ENCODE measurements at regions not wholly inside any gene's neighbourhood (a gene's known extent, or its start where the extent isn't known, plus 50 kb on each side); places are given as distances from the start of the nearest gene placed in this dataset.

- DNase-seq: no peak
These were observed 290.0 kb downstream of the CYP26B1 start for GRCh38 chr2:71857636-71858035.

- DNase-seq: peak in 1 of 2 donors; percentile 5
These were observed 290.7 kb downstream of the CYP26B1 start for GRCh38 chr2:71856773-71857525.

- DNase-seq: no peak
These were observed 293.8 kb downstream of the CYP26B1 start for GRCh38 chr2:71853858-71854257.

- no peak for DNase-seq
These were observed 295.4 kb downstream of the CYP26B1 start for GRCh38 chr2:71852141-71852711.

GRCh38 chr2:71851094-71851750 is 296.4 kb downstream of the CYP26B1 start:
- DNase-seq: no peak

- peak in 1 of 2 donors; percentile 3 for DNase-seq
These were observed 297.3 kb downstream of the CYP26B1 start for GRCh38 chr2:71850306-71850801.

GRCh38 chr2:71849607-71850305 is 297.9 kb downstream of the CYP26B1 start:
- DNase-seq: no peak

- no peak for DNase-seq
These were observed 298.6 kb downstream of the CYP26B1 start for GRCh38 chr2:71849111-71849510.

- DNase-seq: no peak
These were observed 300.9 kb downstream of the CYP26B1 start for GRCh38 chr2:71846669-71847291.

- DNase-seq: no peak
These were observed 301.6 kb downstream of the CYP26B1 start for GRCh38 chr2:71846072-71846471.

- no peak for DNase-seq
These were observed 302.7 kb downstream of the CYP26B1 start for GRCh38 chr2:71844967-71845366.

- DNase-seq: no peak
These were observed 304.2 kb downstream of the CYP26B1 start for GRCh38 chr2:71843391-71843850.

GRCh38 chr2:71842744-71843143 is 304.9 kb downstream of the CYP26B1 start:
- no peak for DNase-seq

- DNase-seq: no peak
These were observed 307.8 kb downstream of the CYP26B1 start for GRCh38 chr2:71839826-71840225.

- DNase-seq: no peak
These were observed 312.9 kb downstream of the CYP26B1 start for GRCh38 chr2:71834796-71835195.

GRCh38 chr2:71833855-71834560 is 313.7 kb downstream of the CYP26B1 start:
- DNase-seq: no peak

GRCh38 chr2:71833272-71833671 is 314.4 kb downstream of the CYP26B1 start:
- DNase-seq: no peak

- DNase-seq: no peak
These were observed 314.8 kb downstream of the CYP26B1 start for GRCh38 chr2:71832844-71833243.

- no peak for DNase-seq
These were observed 315.3 kb downstream of the CYP26B1 start for GRCh38 chr2:71832388-71832787.

- DNase-seq: no peak
These were observed 316.5 kb downstream of the CYP26B1 start for GRCh38 chr2:71831193-71831577.

- DNase-seq: no peak
These were observed 317.0 kb downstream of the CYP26B1 start for GRCh38 chr2:71830497-71831192.

Data from stimulated activated CD4-positive, alpha-beta T cell treated with anti-CD3 and anti-CD28 coated beads, Interleukin-2, amount 100 ng/mL, for 24 hours (primary cell).